ENCODE measurements at regions not wholly inside any gene's neighbourhood (a gene's known extent, or its start where the extent isn't known, plus 50 kb on each side); places are given as distances from the start of the nearest gene placed in this dataset.
A peak's percentile ranks its signal among the peaks of the same experiment; 100 is the strongest.
"Not testable (repeated sequence)": the region's sequence is repeated elsewhere in the genome, so short reads cannot be mapped to it uniquely, and the experiment has no call there.

DNA sequence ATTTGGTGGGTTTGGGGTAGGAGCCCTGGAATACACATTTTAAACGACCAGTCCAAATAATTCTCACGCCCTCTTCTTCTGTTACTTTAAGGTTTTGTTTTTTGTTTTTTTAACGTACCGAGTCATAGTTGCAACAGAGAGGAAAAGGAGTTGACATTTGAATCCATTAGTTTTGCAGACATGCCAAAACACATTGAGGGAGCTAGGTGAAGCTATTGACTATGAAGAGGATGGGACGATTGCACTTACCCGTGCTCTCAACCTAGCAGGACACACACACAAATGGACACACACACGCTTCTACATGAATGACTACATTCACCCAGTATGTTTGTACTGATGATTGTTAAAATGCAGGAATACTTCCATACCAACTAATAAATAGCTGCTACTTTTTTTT, 54.3 kb upstream of the CIT start:
- no peaks in the 10 kb centered on the region for H3K9me3 Mint-ChIP-seq
- H3K27me3 Mint-ChIP-seq, result peaks cover 19% of the 10 kb centered on the region
- no peak overlapping the region for H3K27ac Mint-ChIP-seq
- no peak overlapping the region for H3K4me3 Mint-ChIP-seq
- no peaks in the 10 kb centered on the region for H3K36me3 Mint-ChIP-seq
- H3K4me1 Mint-ChIP-seq, result peaks cover 4% of the 10 kb centered on the region
- no peak for ATAC-seq

DNA sequence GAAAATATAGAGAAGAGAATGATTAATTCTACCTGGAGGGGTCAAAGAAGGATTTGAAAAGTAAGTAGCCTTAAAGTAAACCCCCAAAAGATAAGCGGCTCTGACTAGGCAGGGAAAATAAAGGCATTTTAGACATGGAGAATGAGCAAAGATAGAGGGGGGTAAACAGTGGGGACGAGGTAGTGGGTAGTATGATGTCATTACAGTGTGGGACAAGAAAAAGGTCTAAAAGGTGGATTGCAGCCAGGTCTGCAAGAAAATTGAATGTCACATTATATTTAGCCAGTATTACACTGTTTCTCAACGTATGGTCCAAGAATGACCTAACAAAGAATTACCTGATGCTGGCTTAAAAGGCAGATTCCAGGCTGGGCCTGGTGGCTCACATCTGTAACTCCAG, 55.8 kb upstream of the CIT start:
- no peaks in the 10 kb centered on the region for H3K9me3 Mint-ChIP-seq
- H3K27ac Mint-ChIP-seq, result no peak overlapping the region
- peaks cover 4% of the 10 kb centered on the region for H3K4me1 Mint-ChIP-seq
- H3K27me3 Mint-ChIP-seq, result peaks cover 19% of the 10 kb centered on the region
- no peak for ATAC-seq
- no peak overlapping the region for H3K4me3 Mint-ChIP-seq
- no peaks in the 10 kb centered on the region for H3K36me3 Mint-ChIP-seq

DNA sequence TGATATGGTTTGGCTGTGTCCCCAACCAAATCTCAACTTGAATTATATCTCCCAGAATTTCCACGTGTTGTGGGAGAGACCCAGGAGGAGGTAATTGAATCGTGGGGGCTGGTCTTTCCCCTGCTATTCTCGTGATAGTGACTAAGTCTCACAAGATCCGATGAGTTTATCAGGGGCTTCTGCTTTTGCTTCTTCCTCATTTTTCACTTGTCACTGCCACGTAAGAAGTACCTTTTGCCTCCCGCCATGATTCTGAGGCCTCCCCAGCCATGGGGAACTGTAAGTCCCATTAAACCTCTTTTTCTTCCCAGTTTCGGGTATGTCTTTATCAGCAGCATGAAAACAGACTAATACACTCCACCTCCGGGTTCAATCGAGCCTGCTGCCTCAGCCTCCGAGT, 54.3 kb upstream of the BICDL1 start:
- ATAC-seq, H3K27ac Mint-ChIP-seq, H3K36me3 Mint-ChIP-seq, H3K4me3 Mint-ChIP-seq, H3K9me3 Mint-ChIP-seq, H3K4me1 Mint-ChIP-seq: not testable (repeated sequence)
- peaks cover 19% of the 10 kb centered on the region for H3K27me3 Mint-ChIP-seq

DNA sequence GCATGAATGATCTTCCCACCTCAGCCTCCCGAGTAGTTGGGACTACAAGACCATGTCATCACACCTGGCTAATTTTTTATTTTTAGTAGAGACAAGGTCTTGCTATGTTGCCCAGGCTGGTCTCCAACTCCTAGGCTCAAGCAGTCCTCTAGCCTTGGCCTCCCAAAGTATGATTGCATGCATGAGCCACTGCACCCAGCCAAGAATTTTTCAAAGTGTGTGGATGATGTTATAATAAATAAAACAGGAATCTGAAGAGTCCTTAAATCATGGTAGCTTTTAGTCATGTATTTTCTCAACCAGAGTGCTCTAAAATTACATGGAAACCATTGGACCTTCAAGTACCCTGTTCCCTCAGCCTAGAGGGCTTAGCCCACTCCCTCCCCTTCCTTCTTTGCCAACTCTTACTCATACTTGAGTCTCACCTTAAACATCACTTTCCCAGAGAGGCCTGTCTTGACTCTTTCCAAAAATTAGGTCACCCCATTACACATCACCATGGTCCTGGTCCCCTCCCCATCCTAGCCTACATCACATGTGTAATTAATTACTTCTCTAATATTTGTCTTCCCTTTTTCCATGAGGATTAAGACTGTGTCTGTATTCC, 52.2 kb upstream of the BICDL1 start:
- Mint-ChIP-seq H3K36me3 (no peaks in the 10 kb centered on the region), H3K27me3 (peaks cover 17% of the 10 kb centered on the region), H3K27ac (no peak overlapping the region), H3K9me3 (no peaks in the 10 kb centered on the region), H3K4me3 (no peak overlapping the region), H3K4me1 (peaks cover 4% of the 10 kb centered on the region)
- ATAC-seq, result no peak

DNA sequence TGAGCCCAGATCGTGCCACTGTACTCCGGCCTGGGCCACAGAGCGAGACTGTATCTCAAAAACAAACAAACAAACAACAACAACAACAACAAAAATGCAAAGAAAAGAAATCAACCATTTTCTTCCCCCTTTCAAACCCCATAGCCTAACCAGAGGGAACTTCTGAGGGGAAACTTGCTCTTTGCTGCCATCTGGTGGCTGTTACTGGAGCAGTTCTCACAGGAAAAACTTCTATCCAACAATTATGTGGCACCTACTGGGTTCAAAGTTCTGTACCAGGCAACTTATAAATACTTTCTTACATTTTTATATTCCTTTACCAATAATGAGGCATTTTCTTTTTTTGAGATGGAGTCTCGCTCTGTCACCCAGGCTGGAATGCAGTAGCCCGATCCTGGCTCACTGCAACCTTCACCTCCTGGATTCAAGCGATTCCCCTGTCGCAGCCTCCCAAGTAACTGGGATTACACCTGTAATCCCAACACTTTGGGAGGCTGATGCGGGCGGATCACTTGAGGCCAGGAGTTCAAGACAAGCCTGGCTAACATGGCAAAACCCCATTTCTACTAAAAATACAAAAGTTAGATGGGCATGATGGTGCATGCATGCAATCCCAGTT, 50.9 kb upstream of the BICDL1 start:
- Mint-ChIP-seq H3K4me1 (peaks cover 4% of the 10 kb centered on the region), H3K36me3 (no peaks in the 10 kb centered on the region), H3K9me3 (no peaks in the 10 kb centered on the region), H3K4me3 (no peak overlapping the region), H3K27ac (no peak overlapping the region), H3K27me3 (peaks cover 9% of the 10 kb centered on the region)
- ATAC-seq, result peak; percentile 53
